T1000 (cell line): ENCODE measurements at regions not wholly inside any gene's neighbourhood (a gene's known extent, or its start where the extent isn't known, plus 50 kb on each side); places are given as distances from the start of the nearest gene placed in this dataset.

Experiments used
- DNase-seq: peaks from one replicate; lab custom pipeline; 2025; ENCODE audit warnings: mixed read lengths; lab: John Stamatoyannopoulos, UW

DNA sequence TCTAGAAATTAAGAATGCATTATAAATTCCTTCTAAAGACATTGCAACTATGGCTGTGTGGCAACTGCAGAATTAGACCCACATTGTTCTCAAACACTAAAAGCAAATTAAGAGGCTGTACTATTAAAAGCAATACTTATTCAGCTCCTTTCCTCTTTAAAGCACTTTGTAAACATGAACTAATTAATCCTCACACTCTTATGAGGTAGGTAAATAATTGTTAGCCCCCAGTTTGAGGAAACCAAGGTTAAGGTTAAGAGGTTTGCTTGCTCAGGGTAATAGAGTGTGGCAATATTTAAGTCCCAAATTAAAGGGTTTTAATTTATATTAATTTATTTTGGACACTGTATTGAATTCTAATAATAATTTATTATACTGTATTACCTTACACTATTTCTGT lies 553.8 kb downstream of the LRRIQ3 start:
- DNase-seq: no peak

- no peak for DNase-seq
Measured at GRCh38 chr1:73639494-73639893, 558.5 kb downstream of the LRRIQ3 start.

- no peak for DNase-seq
Measured at GRCh38 chr1:73637264-73637663, 560.7 kb downstream of the LRRIQ3 start.

GRCh38 chr1:73635021-73635420 lies 563.0 kb downstream of the LRRIQ3 start:
- DNase-seq: no peak

DNA sequence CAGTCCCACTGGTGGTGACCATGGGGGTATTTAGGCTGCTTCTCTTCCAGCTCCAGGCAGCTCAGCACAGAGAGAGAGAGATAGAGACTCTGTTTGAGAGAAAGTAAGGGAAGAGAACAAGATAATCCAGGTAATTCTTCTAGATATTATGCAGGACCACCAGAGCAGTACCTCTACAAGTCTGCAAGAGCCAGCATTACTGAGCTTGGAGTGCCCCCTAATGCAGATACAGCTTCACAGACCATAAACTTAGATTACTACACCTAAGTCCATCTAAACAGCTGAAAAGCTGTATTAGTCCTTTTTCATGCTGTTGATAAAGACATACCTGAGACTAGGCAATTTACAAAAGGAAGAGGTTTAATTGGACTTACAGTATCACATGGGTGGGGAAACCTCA lies 570.3 kb downstream of the LRRIQ3 start:
- DNase-seq: no peak

DNA sequence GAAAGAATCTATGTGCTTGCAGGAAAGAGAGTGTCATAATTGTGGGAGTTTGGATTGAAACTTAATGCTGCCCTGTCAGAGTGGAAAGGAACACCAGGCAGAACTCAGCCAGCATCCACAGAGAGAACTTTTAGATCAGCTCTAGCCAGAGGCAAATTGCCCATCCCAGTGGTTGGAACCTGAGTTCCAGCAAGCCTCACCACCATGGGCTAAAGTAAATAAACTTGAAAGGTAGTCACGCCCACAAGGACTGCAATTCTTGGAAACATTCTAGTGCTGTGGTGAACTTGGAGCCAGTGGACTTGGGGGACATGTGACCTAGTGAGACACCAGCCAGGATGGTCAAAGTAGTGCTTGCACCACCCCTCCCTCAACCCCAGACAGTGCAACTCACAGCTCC lies 571.6 kb downstream of the LRRIQ3 start:
- peak; percentile 20 for DNase-seq

GRCh38 chr1:73623946-73624345 lies 574.0 kb downstream of the LRRIQ3 start:
- DNase-seq: no peak

DNA sequence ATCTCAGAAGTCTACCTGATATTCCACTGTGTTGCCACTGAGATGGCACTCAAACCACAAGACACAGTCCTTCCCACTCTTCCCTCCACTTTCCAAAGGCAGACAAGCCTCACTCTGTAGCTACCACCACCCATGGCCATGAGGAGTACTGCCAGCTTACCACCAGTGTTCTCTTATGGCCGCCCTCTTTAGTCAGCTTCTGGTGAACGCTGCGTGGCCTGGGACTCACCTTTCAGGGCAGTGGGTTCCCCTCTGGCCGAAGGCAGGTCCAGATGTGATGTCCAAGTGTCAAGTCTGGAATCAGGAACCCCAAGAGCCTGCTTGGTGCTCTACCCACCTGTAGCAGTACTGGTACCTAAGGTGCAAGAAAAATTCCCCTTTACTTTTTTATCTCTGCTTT lies 580.8 kb downstream of the LRRIQ3 start:
- DNase-seq: no peak

- no peak for DNase-seq
Measured at GRCh38 chr1:73611681-73612080, 586.3 kb downstream of the LRRIQ3 start.

GRCh38 chr1:73604739-73605138 lies 593.2 kb downstream of the LRRIQ3 start:
- DNase-seq: no peak

DNA sequence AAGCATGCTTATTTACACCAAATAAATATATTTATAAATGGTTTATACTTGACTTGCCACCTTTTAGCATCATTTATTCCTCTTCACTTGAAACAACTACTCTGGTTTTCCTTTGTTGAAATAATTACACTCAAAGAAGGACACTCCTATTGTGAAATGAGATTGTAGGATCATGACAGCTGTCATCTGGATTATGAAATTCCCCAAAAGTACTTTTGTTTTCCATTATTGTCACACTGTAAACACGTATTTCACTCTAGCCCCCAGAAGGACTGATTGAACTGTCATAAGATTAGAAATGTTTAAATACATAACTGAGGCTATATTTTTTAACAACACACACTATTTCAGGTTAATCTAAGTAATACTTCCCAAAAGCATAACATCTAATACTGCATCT lies 593.8 kb downstream of the LRRIQ3 start:
- no peak for DNase-seq

- DNase-seq: no peak
Measured at GRCh38 chr1:73593804-73594203, 604.2 kb downstream of the LRRIQ3 start.

DNA sequence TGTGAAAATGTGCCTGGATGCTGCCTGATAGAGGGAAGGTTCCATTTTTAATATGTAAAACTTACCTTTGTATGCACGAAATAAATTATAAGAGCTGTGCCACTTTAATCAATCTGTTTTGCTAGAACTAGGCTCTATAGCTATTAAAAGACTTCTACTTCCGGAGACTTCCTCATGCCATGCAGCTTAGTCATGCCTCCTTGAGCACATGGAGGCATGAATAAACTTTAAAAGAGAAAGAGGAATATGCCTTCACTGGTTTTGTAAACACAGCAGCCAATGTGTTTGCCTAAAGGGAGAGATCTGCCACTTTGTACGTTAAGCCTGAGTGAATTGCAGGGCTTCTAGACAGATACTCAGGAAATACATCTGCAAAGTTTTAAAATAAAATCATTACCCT lies 604.6 kb downstream of the LRRIQ3 start:
- DNase-seq: peak; percentile 11

GRCh38 chr1:73587080-73587479 lies 610.9 kb downstream of the LRRIQ3 start:
- DNase-seq: no peak

- DNase-seq: no peak
Measured at GRCh38 chr1:73577206-73577605, 620.8 kb downstream of the LRRIQ3 start.

- no peak for DNase-seq
Measured at GRCh38 chr1:73576083-73576482, 621.9 kb downstream of the LRRIQ3 start.

DNA sequence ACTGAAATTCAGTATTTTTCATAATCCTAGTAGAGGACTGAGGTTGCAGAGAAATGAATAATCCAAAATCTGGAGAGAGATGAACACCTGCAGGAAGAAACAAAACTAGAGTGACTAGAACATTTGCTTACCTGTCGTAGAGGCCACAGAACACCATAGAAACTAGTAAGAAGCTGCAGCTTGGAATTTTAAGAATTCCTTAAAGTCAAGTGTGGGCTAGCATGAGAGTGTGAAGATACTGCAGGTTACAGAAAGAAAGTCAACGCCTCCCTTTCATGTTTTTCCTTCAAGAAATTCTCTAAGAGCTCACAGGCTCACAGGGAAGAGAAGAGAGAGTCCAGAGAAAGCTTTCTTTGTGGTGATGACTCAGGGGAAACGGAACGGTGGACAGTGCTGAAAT lies 633.7 kb downstream of the LRRIQ3 start:
- DNase-seq: no peak

DNA sequence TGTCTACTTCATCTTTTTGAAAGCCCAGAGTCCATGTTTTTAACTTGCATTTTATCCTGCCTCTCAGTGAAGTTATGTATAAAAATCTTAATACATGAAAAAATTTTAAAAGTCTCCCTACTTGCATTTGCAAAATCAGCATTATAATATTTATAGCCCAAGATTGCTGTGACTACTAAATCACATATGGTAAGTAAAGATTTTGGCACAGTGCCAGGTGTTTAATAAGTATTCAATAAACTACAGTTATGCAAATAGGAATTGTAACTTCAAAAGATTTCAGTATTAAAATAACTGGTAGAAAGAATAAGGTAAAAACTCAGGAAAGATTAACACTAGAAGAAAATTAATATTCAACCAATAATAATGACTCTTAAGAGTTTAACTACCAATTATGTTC lies 641.7 kb downstream of the LRRIQ3 start:
- no peak for DNase-seq

DNA sequence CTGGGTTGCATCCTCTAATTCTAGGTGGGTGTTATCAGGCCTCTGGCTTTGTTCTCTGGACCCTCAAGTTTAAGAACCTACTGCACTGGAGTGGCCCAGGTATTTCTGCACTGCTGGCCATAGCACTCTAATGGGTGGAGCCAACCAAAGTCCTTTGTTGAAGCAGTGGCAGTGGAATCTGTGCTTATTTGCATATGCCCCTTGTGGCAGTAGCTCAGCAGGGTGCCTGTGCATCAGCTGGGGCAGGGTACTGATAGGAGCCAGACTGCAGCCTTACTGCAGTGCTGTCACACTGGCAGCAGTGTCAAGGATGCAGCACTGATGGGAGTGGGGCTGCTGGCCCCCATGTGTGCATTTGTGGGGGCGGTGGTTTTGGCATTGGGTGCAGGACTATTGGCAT lies 660.6 kb downstream of the LRRIQ3 start:
- no peak for DNase-seq

GRCh38 chr1:73517603-73518191 lies 680.3 kb downstream of the LRRIQ3 start:
- no peak for DNase-seq

- DNase-seq: no peak
Measured at GRCh38 chr1:73516451-73516850, 681.5 kb downstream of the LRRIQ3 start.

DNA sequence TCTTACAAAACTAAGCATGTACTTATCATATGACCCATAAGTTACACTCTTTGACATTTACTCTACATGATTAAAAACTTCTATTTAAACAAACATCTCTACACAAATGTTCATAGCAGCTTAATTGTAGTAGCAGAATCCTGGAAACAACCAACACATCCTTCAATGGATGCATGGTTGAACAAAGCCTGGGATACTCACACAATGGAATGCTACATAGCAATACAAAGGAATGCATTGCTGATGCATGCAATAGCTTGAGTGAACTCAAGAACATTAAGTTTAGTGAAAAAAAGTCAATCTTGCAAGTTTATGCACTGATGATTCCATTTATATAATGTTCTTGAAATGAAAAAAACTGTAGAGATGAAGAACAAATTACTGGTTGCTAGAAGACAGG lies 686.9 kb downstream of the LRRIQ3 start:
- DNase-seq: no peak

DNA sequence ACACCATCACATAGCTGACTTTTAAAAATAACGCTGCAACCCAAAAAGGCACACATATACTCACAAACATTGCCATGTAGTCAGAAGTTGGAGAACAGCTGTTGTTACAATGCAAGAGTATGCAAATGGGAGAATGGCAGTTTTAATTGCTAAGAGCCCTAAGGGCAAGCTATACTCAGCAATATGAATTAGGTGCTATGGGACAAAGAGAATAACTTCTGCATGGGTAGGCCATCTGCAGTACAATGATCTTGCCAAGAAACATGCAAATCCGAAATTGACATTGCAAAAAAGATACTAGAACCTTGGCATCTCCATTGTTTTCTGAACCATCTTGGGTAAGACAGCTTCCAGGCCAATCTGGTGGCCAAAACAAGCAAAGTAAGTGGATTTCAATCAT lies 697.8 kb downstream of the LRRIQ3 start:
- no peak for DNase-seq

- no peak for DNase-seq
Measured at GRCh38 chr1:73499671-73500070, 698.3 kb downstream of the LRRIQ3 start.

DNA sequence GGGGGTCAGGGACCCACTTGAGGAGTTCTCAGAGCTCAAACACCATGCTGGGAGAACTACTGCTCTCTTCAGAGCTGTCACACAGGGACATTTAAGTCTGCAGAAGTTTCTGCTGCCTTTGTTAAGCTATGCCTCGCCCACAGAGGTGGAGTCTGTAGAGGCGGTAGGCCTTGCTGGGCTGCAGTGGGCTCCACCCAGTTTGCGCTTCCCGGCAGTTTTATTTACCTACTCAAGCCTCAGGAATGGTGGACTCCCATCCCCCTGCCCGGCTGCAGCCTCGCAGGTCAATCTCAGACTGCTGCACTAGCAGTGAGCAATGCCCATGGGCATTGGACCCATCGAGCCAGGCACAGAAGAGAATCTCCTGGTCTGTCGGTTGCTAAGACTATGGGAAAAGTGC lies 706.4 kb downstream of the LRRIQ3 start:
- DNase-seq: no peak
